Hematopoietic multipotent progenitor cell (in vitro differentiated cells): ENCODE measurements at regions not wholly inside any gene's neighbourhood (a gene's known extent, or its start where the extent isn't known, plus 50 kb on each side); places are given as distances from the start of the nearest gene placed in this dataset.

ENCODE experiments used
- DNase-seq, 3 donors: peaks; one replicate each; pipeline ENCODE4 v3.0.0-alpha.2; 2011 to 2015; ENCODE audit warnings: low read depth in 2 of 3, low spot score in 2 of 3

- DNase-seq = peak in 2 of 3 donors; percentile 40 to 71
Observed at GRCh38 chr18:68623342-68623741, 91.6 kb downstream of the TMX3 start.

- no peak for DNase-seq
Observed at GRCh38 chr18:68611311-68611710, 103.6 kb downstream of the TMX3 start.

- no peak for DNase-seq
Observed at GRCh38 chr18:68608851-68609490, 105.9 kb downstream of the TMX3 start.

- DNase-seq = no peak
Observed at GRCh38 chr18:68607852-68608251, 107.1 kb downstream of the TMX3 start.

GRCh38 chr18:68604256-68604655 lies 110.7 kb downstream of the TMX3 start:
- DNase-seq = no peak

GRCh38 chr18:68596016-68596415 lies 118.9 kb downstream of the TMX3 start:
- no peak for DNase-seq

- DNase-seq = no peak
Observed at GRCh38 chr18:68588169-68588568, 126.7 kb downstream of the TMX3 start.

- no peak for DNase-seq
Observed at GRCh38 chr18:68583685-68584084, 131.2 kb downstream of the TMX3 start.

GRCh38 chr18:68574311-68574710 lies 140.6 kb downstream of the TMX3 start:
- no peak for DNase-seq

- DNase-seq = no peak
Observed at GRCh38 chr18:68569936-68570335, 145.0 kb downstream of the TMX3 start.

GRCh38 chr18:68568364-68569155 lies 146.3 kb downstream of the TMX3 start:
- DNase-seq = no peak

GRCh38 chr18:68566991-68567390 lies 147.9 kb downstream of the TMX3 start:
- DNase-seq = no peak

GRCh38 chr18:68564961-68565360 lies 149.9 kb downstream of the TMX3 start:
- DNase-seq = no peak

- no peak for DNase-seq
Observed at GRCh38 chr18:68564351-68564750, 150.6 kb downstream of the TMX3 start.

- DNase-seq = no peak
Observed at GRCh38 chr18:68560128-68560527, 154.8 kb downstream of the TMX3 start.

- DNase-seq = no peak
Observed at GRCh38 chr18:68557183-68557582, 157.7 kb downstream of the TMX3 start.

GRCh38 chr18:68555879-68556301 lies 159.0 kb downstream of the TMX3 start:
- DNase-seq = no peak

GRCh38 chr18:68548904-68549870 lies 165.7 kb downstream of the TMX3 start:
- no peak for DNase-seq

GRCh38 chr18:68543344-68543743 lies 171.6 kb downstream of the TMX3 start:
- DNase-seq = no peak

GRCh38 chr18:68542846-68543245 lies 172.1 kb downstream of the TMX3 start:
- no peak for DNase-seq

- DNase-seq = no peak
Observed at GRCh38 chr18:68533641-68534040, 181.3 kb downstream of the TMX3 start.
